RKO (cell line): ENCODE measurements at regions not wholly inside any gene's neighbourhood (a gene's known extent, or its start where the extent isn't known, plus 50 kb on each side); places are given as distances from the start of the nearest gene placed in this dataset.
"Not testable (repeated sequence)": the region's sequence is repeated elsewhere in the genome, so short reads cannot be mapped to it uniquely, and the experiment has no call there.

Experiments used
- DNase-seq: peaks from one replicate; pipeline ENCODE4 v3.0.0-alpha.2; 2016; ENCODE audit warnings: low spot score

DNA sequence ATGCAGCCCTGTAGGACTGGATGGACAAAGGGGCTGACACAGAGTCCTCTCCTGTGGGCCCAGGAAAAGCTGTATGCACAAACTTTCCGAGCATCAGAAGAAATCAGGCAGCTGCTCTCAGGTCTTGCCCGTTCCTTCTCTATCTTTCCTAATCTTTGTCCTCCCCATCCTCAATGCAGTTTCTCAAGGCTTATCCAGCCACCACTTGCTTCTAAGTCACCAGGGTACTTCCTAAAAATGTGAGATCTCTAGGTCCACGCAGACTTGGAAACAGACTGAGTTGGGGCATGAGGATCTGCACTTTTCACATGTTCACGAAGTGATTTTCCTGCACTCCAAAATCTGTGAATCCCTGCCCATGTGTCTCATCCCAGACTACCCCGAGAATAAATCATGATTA is 394.5 kb upstream of the SLC35B3 start:
- no peak for DNase-seq

DNA sequence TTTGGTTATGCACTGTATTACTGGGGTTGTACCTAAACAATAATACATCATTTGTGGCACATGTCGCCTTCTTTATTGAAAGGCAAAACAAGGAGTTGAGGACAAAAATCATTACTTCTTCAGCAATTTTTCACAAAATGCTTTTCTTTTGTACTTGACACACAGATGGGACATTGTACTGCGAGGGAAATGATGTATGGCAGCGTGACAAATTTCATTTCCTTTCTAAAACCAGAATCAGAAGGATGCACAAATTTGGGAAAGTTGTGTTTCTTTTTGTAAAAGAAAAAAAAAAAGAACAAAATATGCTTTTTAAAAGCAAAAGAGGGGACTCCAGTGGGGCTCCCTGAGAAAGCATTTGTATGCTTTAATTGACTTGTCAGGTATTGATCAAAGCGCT is 394.0 kb upstream of the SLC35B3 start:
- DNase-seq: no peak

- DNase-seq: no peak
Observed at GRCh38 chr6:8828376-8828775, 393.0 kb upstream of the SLC35B3 start.

DNA sequence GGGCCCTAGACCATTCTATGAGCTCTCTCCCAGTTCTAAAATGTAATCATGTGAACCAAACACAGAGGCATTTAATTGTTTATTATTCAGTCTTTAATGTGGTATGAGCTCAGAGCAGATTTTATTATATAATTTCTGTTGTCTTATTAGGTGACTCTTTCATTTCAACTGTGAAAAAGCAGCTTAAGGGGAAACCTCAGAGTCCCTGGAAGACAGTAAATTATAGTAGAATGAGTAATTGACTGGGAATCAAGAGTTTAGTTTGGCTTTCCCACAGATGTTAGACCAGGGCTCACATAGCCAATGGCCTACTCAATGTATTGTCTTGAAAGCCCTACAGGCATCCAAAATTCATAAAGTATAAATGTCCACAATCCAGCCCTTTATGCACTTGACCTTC is 390.4 kb upstream of the SLC35B3 start:
- no peak for DNase-seq

DNA sequence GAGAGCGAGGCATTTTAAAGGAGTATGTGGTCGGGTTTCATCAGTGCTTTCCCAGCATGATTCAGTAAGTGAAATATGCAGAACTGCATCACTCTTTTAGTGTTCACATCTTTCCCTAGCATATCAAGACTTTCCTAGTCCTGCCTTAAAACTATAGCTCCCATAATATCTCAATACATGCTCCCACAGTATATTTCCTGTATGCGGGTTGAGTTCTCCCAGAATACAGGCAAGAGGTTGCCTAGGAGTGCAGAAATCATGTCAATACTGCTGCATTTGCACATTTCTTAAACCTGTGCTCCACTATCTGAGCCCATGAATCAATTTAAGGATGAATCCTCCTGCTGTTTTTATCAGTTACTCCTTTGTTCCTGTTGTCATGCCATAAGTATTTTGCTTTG is 386.6 kb upstream of the SLC35B3 start:
- peak; percentile 15 for DNase-seq

GRCh38 chr6:8820313-8820712 is 385.0 kb upstream of the SLC35B3 start:
- DNase-seq: no peak

DNA sequence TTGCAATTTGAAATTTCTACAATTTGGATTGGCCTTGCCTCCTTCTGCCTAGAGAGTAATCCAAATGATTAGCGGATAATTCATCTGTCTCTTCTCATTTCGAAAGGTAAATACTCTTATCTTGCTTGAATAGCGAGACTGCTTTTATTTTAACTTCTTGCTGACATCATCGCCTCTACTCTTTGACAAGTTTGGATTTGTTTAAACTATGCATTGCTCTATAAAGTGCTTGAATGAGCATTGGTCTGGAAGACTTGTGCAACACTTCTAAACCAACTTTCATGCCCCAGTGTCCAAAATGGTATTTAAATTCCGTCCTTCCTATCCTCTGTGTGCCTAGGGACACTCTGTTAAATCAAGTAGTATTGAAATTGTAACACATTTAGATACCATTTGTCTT is 384.1 kb upstream of the SLC35B3 start:
- no peak for DNase-seq

- DNase-seq: no peak
Observed at GRCh38 chr6:8814440-8815000, 379.2 kb upstream of the SLC35B3 start.

DNA sequence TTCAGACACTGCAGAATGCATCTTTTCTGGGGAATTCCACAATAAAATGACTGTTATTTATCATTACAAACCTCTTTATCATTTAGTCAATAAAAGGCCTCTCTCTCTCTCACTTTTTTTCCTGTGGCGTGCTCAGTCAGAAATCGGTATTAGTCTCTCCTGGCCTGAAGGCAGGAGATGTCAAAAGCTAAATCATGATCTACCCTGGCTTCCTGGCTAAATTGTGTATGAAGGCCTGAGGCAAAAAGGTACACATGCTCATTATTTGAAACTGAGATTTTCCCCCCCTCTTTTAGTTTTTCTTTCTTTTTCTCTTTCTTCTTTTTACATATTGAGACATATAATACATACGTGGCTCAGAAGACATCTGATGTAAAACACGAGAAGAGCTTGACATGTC is 375.0 kb upstream of the SLC35B3 start:
- DNase-seq: no peak

DNA sequence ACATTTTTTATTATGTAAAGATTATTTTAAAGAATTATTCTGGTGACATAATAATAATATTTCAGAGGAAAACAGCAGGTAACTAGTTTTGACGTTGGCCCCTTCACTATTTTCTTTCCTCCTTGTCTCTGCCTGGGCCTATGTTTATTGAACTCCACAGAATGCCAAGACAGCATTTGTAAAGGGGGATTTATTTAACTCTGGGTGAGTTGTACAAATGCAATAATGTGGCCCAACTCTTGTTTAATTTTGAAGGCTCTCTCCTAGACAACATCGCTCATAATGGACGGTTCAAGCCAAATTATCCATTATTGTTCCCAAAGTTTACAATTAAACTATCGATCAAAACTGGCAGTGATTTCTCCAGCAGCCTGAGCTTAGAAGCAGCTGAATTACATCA is 374.3 kb upstream of the SLC35B3 start:
- DNase-seq: no peak

- DNase-seq: no peak
Observed at GRCh38 chr6:8803181-8803760, 367.9 kb upstream of the SLC35B3 start.

GRCh38 chr6:8802397-8802796 is 367.1 kb upstream of the SLC35B3 start:
- not testable (repeated sequence) for DNase-seq

DNA sequence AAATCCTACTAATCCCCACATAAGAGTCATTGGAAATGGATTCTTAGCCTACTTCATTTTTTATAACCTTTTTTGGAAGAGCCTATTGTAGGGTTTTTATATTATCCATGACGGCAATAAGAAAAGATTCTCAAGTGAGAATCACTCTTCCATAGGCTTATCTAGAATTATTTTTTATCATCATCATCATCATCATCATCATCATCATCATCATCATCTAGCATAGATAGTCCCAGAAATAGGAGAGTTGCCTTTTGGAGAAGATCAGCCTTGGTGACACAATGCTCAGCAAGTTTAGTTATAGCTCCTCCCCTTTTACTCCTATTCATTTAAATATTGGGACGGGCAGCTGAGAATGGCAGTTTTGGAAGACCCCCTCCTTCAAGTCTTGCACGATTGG is 359.1 kb upstream of the SLC35B3 start:
- DNase-seq: no peak

DNA sequence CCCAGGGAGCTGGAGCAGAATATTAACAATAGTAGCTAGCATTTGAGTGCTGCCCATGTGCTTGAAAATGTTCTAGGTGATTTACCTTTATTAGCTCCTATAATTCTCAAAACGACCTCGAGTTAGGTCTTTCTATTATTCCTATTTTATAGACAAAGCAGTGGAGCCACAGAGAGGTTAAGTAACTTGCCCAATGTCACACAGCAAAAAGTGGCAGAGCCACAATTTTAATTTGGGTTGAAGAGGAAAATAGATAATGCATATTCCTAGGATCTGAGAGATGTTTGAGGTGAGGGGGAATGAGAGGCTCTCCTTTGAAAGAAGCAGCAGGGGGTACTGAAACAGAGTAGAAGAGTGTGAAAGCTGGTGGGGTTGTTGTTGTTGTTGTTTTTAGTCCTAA is 354.5 kb upstream of the SLC35B3 start:
- no peak for DNase-seq

DNA sequence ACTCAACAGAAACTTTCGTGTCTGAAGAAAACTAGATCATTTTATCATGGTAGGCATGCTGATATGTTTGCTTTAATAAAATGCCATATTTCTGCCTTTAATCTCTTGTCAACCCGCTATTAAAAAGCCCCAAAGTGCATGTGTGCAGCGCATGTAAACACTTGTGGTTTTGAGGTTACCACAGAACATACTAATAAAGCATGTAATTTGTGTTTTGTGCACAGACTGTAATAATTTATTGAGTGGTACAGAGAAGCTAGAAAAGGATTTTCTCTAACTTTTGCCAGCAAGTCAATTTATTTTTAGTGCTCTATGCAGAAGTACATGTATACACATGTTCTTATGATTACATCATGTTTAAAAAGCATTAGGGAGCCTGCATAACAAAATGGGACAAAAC is 349.9 kb upstream of the SLC35B3 start:
- no peak for DNase-seq

DNA sequence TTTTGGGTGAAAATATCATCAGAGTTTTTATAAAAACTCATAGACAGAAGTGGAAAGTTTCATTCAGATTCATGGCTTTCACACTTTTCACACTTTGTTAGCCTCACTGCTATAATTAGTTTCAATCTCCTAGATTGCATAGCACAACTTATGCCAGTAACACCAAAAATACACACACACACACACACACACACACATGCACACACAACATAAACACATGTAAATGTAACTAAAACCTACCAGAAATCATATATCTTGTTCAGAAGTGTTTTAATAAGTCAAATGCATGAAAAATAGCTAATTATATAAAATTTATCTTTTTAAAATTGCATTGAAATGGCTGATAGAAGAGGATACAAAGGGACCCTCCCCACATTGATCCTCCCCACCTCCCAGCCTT is 347.8 kb upstream of the SLC35B3 start:
- DNase-seq: no peak

GRCh38 chr6:8780653-8781052 is 345.3 kb upstream of the SLC35B3 start:
- DNase-seq: no peak

DNA sequence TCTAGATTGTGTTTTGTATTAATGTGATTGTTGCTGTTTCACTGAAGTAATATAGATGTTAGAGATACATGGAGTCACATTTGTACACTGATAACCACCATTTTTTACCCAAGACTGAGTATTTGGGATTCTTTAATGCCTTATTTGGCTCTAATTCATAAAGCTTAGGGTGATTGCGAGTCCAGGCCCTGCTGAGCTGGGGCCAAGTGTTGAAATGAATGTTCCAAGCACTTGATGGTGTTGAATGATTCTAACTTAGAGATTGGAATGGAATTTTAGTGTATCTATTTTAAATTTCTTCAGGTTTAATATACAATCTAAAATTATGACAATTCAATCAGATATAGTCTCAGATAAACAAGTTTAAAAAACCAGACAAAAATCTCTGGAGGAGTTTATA is 329.4 kb upstream of the SLC35B3 start:
- DNase-seq: no peak

DNA sequence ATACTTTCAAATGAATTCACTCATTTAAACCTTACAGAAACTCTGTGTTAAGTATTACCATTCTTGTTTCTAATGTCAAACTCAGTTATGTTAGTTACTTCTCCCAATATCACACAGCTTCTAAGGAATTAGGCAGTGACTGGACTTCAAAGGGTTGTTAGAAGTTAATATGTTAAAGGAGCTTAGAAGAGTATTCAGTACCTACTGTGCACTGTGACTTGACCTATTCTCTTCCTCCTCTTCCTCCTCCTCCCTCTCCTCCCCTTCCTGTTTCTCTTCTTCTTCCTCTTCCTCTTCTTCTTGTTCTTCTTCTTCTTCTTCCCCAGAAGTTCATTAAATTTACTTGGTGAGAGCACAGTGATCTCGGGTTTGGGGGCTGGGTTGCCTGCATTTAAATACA is 325.6 kb upstream of the SLC35B3 start:
- DNase-seq: no peak

GRCh38 chr6:8758412-8758811 is 323.1 kb upstream of the SLC35B3 start:
- no peak for DNase-seq

- no peak for DNase-seq
Observed at GRCh38 chr6:8750627-8751026, 315.3 kb upstream of the SLC35B3 start.

GRCh38 chr6:8749465-8749864 is 314.1 kb upstream of the SLC35B3 start:
- no peak for DNase-seq

DNA sequence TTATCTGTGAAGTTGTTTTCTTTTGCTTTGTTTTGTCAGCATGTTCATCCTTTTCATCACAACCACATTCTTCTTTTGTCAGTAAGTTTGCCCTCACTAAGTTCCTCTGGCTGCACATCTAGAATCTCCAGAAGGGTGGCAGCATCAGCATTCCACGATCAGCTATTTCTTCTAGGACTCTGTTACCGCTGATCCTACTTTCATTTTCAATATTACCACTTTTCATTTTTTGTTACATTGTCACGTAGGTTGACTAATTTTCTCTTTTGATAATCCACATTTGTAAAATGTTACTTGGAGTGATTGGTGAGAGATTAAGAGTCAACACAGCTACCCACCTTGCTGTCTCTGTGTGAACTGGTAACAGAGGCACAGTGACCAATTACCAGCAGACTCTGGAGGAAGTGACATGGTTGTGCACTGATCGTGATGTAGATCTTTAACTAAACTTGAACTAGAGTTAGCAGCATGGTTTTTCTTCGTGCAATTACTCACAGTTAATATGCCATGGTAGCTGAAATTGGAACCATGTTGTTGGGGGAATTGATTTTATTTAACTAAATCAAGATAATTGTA is 307.9 kb upstream of the SLC35B3 start:
- DNase-seq: peak; percentile 27

DNA sequence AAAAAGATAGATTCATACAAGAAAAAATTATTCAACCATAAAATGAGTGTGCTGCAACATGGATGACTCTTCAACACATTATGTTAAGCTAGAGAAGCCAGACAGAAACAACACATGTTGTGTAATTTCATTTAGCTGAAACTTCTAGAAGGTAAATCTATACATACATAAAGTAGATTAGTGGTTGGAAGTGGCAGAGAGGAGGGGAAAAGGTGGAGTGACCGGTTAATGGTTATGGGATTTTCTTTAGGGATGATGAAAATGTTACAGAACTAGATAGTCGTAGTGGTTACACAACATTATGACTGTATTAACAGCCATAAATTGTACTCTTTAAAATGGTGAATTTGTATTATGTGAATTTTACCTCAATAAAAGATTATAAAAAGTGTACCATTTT is 304.1 kb upstream of the SLC35B3 start:
- DNase-seq: no peak
